ENCODE measurements at regions not wholly inside any gene's neighbourhood (a gene's known extent, or its start where the extent isn't known, plus 50 kb on each side); places are given as distances from the start of the nearest gene placed in this dataset.

DNA sequence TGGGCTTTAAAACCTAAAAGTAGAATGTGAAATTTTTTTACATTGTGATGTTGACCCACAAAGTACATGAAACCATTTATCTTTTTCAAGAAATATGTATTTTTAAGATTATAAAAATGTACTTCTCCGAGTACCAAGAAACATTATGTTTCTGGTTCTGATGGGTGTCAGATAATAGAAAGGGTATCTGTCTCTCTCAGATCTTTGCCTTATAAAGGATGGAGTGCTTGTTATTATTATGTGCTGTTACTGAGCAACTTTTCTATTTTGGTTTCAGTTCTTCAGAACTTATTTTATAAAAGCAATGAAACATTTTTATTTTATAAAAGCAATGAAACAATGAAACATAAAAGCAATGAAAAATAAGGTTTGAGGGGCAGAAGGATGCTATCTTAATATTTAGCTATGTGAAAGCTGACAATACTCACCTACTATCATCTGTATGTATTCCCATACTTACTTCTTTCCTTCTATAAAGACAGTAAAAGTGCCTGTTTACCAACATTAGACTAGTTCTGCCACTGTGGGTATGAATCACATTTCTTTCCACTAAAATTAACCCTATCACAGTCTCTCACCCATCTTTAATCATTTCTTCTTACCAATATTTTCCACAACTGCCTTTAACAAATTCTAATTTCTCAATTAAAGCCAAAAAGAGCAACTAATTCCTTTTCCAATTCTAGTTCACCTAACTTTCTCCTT is 540.7 kb upstream of the KCNMB2 start:
- Histone ChIP-seq H3K27ac (ENCODE audit: extremely low read length, insufficient read depth, low read length) (no peak overlapping the region), H2AFZ (ENCODE audit: low read length) (no peak overlapping the region), H3K27me3 (ENCODE audit: control insufficient read depth in 1 of 2, insufficient read depth in 2 of 2, low read length in 2 of 2) (no peaks in the 10 kb centered on the region), H3K4me3 (replicated peaks in 1 of 3; ENCODE audit: insufficient read depth in 1 of 3, low read depth in 2 of 3, low read length in 3 of 3) (no peak overlapping the region), H4K20me1 (ENCODE audit: insufficient read depth, low read length) (no peaks in the 10 kb centered on the region), H3K4me1 (ENCODE audit: insufficient read depth, low read length) (peaks cover 11% of the 10 kb centered on the region), H3K36me3 (replicated peaks in 1 of 2; ENCODE audit: control insufficient read depth in 1 of 2, insufficient read depth in 2 of 2, low read length in 2 of 2) (no peaks in the 10 kb centered on the region), H3K4me2 (ENCODE audit: low read depth, low read length) (no peak overlapping the region), H3K79me2 (ENCODE audit: insufficient read depth, low read length) (no peaks in the 10 kb centered on the region), H3K9ac (ENCODE audit: insufficient read depth, low read depth, low read length) (no peak overlapping the region), H3K9me3 (ENCODE audit: low read length) (no peaks in the 10 kb centered on the region)
- no TSS peak for BruUV-seq (replicated peaks)
- DNase-seq (ENCODE audit: low spot score) (no peak), ATAC-seq (no peak), FAIRE-seq (no peak)
- CTCF ChIA-PET (ENCODE audit: low intra/inter-chr PET ratio, low total read pairs) = no interaction called here
- WGBS (ENCODE audit: low lambda C conversion rate) = 26% methylated on average over 1 of the region's 1 CpG
- POLR2A ChIA-PET = no interaction called here
- intact Hi-C loops (cut with micrococcal nuclease; ENCODE audit: unreplicated experiment) (no loop called here), in situ Hi-C loops (cut with HindIII; ENCODE audit: extremely low pct_ligation_motif_present, low pct_unique_long_range_greater_than_20kb) (no loop called here)
- no peak for TF ChIP-seq ZNF619 (CRISPR knock-in tag; IDR thresholded peaks at IDR 0.05)

DNA sequence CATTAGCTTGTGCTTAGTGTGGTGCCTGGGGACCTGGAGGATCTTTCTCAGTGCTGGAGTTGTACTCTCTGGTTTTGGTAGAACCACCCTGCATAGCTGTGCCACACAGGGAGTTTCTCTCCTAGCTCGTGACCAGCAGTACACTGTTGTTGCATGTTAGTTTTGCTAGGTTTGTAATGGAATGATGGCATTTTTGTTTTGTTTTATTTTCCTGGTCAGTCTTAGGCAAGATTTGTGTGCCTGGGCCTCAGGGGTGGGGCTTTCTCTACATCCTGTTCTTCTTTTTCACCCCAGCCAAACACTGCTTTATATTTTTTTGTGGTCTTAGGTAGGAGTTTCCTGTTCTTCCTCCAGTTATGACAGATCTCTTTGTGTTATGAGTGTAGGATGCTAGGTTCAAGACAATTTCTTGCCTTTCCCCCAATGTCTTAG is 534.5 kb upstream of the KCNMB2 start:
- FAIRE-seq (no peak), ATAC-seq (no peak), DNase-seq (ENCODE audit: low spot score) (no peak)
- Histone ChIP-seq H3K36me3 (replicated peaks in 1 of 2; ENCODE audit: control insufficient read depth in 1 of 2, insufficient read depth in 2 of 2, low read length in 2 of 2) (no peaks in the 10 kb centered on the region), H3K9ac (ENCODE audit: insufficient read depth, low read depth, low read length) (no peak overlapping the region), H4K20me1 (ENCODE audit: insufficient read depth, low read length) (no peaks in the 10 kb centered on the region), H3K27ac (ENCODE audit: extremely low read length, insufficient read depth, low read length) (no peak overlapping the region), H3K4me3 (replicated peaks in 1 of 3; ENCODE audit: insufficient read depth in 1 of 3, low read depth in 2 of 3, low read length in 3 of 3) (no peak overlapping the region), H3K4me1 (ENCODE audit: insufficient read depth, low read length) (no peaks in the 10 kb centered on the region), H3K9me3 (ENCODE audit: low read length) (no peaks in the 10 kb centered on the region), H3K79me2 (ENCODE audit: insufficient read depth, low read length) (no peaks in the 10 kb centered on the region), H3K4me2 (ENCODE audit: low read depth, low read length) (no peak overlapping the region), H2AFZ (ENCODE audit: low read length) (no peak overlapping the region), H3K27me3 (ENCODE audit: control insufficient read depth in 1 of 2, insufficient read depth in 2 of 2, low read length in 2 of 2) (no peaks in the 10 kb centered on the region)
- WGBS (ENCODE audit: low lambda C conversion rate) = 14% methylated on average over 1 of the region's 1 CpG
- TF ChIP-seq MED1 (CRISPR knock-in tag; IDR thresholded peaks at IDR 0.05) (no peak), ZBTB8A (CRISPR knock-in tag; IDR thresholded peaks at IDR 0.05; ENCODE audit: borderline replicate concordance, low read depth) (no peak), POLR2AphosphoS2 (IDR thresholded peaks at IDR 0.05; ENCODE audit: low read depth, low read length) (no peak), FOXP1 (IDR thresholded peaks at IDR 0.05) (no peak), FOXP1 (CRISPR knock-in tag; IDR thresholded peaks at IDR 0.05) (no peak), SRSF1 (optimal IDR thresholded peaks at IDR 0.05; ENCODE audit: low read depth, low read length) (no peak), STAG1 (CRISPR knock-in tag; IDR thresholded peaks at IDR 0.05) (no peak), AKAP8 (CRISPR knock-in tag; IDR thresholded peaks at IDR 0.05) (no peak), ZBTB21 (CRISPR knock-in tag; IDR thresholded peaks at IDR 0.05) (no peak), ZNF652 (CRISPR knock-in tag; IDR thresholded peaks at IDR 0.05; ENCODE audit: borderline replicate concordance, low read depth) (no peak), PHF20 (CRISPR knock-in tag; IDR thresholded peaks at IDR 0.05) (no peak)
- TF ChIP-seq, protein P1, sequence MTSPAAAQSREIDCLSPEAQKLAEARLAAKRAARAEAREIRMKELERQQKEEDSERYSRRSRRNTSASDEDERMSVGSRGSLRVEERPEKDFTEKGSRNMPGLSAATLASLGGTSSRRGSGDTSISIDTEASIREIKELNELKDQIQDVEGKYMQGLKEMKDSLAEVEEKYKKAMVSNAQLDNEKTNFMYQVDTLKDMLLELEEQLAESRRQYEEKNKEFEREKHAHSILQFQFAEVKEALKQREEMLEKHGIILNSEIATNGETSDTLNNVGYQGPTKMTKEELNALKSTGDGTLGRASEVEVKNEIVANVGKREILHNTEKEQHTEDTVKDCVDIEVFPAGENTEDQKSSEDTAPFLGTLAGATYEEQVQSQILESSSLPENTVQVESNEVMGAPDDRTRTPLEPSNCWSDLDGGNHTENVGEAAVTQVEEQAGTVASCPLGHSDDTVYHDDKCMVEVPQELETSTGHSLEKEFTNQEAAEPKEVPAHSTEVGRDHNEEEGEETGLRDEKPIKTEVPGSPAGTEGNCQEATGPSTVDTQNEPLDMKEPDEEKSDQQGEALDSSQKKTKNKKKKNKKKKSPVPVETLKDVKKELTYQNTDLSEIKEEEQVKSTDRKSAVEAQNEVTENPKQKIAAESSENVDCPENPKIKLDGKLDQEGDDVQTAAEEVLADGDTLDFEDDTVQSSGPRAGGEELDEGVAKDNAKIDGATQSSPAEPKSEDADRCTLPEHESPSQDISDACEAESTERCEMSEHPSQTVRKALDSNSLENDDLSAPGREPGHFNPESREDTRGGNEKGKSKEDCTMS (CRISPR knock-in tag; conservative IDR thresholded peaks at IDR 0.05) = no peak
- TF ChIP-seq, protein P2, sequence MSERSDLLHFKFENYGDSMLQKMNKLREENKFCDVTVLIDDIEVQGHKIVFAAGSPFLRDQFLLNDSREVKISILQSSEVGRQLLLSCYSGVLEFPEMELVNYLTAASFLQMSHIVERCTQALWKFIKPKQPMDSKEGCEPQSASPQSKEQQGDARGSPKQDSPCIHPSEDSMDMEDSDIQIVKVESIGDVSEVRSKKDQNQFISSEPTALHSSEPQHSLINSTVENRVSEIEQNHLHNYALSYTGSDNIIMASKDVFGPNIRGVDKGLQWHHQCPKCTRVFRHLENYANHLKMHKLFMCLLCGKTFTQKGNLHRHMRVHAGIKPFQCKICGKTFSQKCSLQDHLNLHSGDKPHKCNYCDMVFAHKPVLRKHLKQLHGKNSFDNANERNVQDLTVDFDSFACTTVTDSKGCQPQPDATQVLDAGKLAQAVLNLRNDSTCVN (CRISPR knock-in tag; IDR thresholded peaks at IDR 0.05; ENCODE audit: borderline replicate concordance) = no peak
- no TSS peak for BruUV-seq (replicated peaks)
- CTCF ChIA-PET (ENCODE audit: low intra/inter-chr PET ratio, low total read pairs) = no interaction called here
- intact Hi-C loops (cut with micrococcal nuclease; ENCODE audit: unreplicated experiment) = no loop called here
- POLR2A ChIA-PET = no interaction called here
- in situ Hi-C loops (cut with HindIII; ENCODE audit: extremely low pct_ligation_motif_present, low pct_unique_long_range_greater_than_20kb) = no loop called here
